ENCODE measurements at regions not wholly inside any gene's neighbourhood (a gene's known extent, or its start where the extent isn't known, plus 50 kb on each side); places are given as distances from the start of the nearest gene placed in this dataset.
A peak's percentile ranks its signal among the peaks of the same experiment; 100 is the strongest.

GRCh38 chr12:124451016-124451415, 116.4 kb downstream of the NCOR2 start:
- no peak for DNase-seq (ENCODE audit: insufficient read length, low spot score)
- no peak for FAIRE-seq
- TF ChIP-seq POLR2A (IDR thresholded peaks at IDR 0.05; ENCODE audit: low read depth, low read length), result no peak

DNA sequence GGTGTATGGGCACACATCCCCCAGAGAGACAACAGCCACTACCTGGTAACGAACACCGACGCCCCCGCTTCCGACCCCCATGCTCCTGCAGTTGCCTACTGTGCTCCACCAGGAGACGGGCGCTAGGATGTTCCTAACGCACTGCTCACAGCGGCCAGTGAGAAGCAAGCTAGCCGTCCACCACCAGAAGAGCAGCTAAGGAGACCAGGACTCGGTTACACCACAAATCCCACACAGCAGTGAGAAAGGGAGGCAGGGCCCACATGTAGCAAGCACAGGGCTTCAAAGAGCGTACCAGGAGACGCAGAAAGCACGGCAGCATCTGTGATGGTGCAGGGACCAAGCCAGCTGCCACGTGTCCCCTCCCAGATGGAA, 117.0 kb downstream of the NCOR2 start:
- no peak for TF ChIP-seq POLR2A (IDR thresholded peaks at IDR 0.05; ENCODE audit: low read depth, low read length)
- FAIRE-seq (no peak), DNase-seq (ENCODE audit: insufficient read length, low spot score) (no peak)

DNA sequence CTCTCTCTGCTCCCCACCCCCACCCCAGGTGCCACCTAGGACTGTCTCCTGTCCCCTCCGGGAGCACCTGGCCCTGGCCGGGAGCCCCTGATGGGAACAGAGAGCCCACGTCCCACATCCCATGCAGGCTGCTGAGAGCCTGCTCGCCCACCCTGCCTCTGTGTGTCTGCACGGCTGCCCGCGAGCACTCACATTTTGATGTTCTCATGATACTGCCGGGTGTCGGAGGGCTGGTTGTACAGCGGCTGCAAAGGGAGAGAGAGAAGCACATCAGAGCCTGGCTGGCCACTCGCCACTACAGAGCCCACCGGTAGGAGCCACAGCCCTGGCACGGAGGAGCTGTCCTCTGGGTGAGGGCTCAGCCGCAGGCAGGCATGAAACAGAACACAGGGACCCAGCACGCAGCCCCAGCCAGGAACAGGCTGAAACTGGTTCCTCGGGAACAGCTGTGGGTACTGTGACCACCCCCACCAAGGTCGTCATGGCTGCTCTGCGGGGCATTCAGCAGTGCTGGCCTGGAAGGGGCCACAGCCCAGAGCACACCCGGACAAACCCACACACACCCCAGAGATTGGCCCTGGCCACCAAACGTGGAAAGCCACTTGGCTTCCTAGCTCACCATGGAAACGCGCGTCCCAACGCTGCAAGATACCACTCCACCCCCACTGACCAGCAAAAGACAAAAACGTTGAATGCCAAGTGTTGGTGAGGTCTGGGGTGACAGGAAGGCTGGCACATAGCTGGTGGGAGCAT, 117.6 kb downstream of the NCOR2 start:
- no peak for TF ChIP-seq POLR2A (IDR thresholded peaks at IDR 0.05; ENCODE audit: low read depth, low read length)
- no peak for FAIRE-seq

DNA sequence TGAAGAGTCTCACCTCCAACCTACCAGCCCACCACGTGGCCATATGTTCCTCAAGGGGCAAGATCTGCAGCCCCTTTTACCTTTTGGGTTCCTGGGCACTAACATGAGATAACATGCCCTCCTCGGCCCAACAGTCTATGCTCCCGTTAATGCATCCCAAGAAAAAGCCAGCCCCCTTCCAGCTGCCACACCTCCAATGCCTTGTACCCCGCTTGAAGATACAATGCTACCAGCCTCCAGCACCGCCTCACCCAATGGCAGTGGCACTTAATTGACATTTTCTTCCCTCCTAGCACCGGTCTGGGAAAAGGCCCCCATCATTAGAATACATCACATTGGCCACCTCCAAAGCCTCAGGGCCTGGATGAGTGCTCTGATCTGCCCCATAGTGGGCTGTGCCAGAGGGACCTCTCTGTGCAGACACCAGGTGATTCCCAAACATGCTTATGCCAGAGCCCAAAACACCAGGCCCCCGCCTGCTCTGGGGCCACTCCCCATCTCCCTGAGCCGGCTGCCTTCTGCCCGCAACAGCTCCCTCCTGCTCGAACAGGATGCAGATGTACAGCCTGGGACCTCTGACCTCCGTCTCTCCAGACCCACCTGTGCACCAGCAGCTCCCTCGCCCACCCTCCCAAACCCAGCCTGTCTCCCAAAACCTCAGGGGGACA, 118.3 kb downstream of the NCOR2 start:
- FAIRE-seq (no peak), DNase-seq (ENCODE audit: insufficient read length, low spot score) (no peak)
- TF ChIP-seq POLR2A (IDR thresholded peaks at IDR 0.05; ENCODE audit: low read depth, low read length), result no peak

More for the DNA sequence above, 117.6 kb downstream of the NCOR2 start:
- no peak for DNase-seq (ENCODE audit: insufficient read length, low spot score)

DNA sequence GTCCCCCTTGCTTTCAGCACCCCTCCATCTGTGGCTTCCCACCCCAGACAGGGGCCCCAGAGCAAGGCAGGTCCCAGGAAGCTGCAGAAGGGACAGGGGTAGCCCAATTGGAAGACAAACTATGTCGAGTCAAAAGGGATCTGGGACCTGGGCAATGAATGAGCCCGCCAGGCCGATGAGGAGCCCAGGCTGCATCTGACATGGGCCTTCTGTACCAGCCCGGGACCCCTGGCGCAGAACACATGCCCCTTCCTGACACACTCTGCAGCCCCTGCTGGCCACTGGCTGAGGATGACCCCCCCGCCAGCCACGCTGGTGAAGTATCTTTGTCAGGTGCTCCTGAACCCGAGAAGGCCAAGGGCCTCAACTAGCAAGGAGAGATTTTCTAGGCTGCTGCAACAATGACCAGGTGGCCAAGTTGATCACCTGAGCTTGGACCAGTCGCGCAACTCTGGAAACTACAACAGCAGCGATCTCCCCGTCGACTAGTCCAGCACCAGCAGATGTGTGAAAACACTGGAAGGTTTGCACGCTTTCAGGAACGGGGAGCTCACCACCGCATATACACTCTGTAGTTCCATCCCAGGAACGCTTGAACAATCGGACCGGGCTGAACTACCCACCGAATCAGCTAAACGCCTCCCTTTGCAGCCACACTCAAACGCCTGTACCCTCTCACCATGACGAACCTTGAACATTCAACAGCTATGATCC, 119.0 kb downstream of the NCOR2 start:
- TF ChIP-seq POLR2A (IDR thresholded peaks at IDR 0.05; ENCODE audit: low read depth, low read length), result no peak
- FAIRE-seq, result no peak
- DNase-seq (ENCODE audit: insufficient read length, low spot score), result no peak

GRCh38 chr12:124446364-124446763, 121.0 kb downstream of the NCOR2 start:
- DNase-seq (ENCODE audit: insufficient read length, low spot score) (no peak), FAIRE-seq (no peak)
- TF ChIP-seq POLR2A (IDR thresholded peaks at IDR 0.05; ENCODE audit: low read depth, low read length), result no peak

DNA sequence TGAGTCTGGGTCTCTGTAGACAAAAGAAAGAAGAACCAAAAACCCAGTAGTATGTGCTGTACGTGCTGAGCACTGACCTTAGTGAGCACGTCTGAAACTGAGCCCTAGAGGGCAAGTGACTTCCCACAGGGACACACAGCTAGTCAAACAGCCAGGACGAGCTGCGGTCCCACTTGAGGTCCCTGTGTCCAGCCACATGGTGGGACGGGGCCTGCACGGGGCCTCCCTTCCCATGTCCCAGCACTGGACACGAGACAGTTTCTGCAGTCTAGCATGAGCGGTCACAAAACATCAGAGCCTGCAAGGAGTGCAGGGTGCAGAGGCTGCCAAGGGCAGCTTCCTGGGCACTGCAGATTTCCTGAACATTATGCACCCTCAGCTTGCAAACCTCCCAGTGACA, 121.6 kb downstream of the NCOR2 start:
- no peak for TF ChIP-seq POLR2A (IDR thresholded peaks at IDR 0.05; ENCODE audit: low read depth, low read length)
- FAIRE-seq (no peak), DNase-seq (ENCODE audit: insufficient read length, low spot score) (no peak)

- FAIRE-seq (no peak), DNase-seq (ENCODE audit: insufficient read length, low spot score) (no peak)
- TF ChIP-seq POLR2A (IDR thresholded peaks at IDR 0.05; ENCODE audit: low read depth, low read length), result no peak
Observed at GRCh38 chr12:124445121-124445718, 122.2 kb downstream of the NCOR2 start.

- DNase-seq (ENCODE audit: insufficient read length, low spot score), result no peak
- no peak for FAIRE-seq
- no peak for TF ChIP-seq POLR2A (IDR thresholded peaks at IDR 0.05; ENCODE audit: low read depth, low read length)
Observed at GRCh38 chr12:124443931-124444712, 123.3 kb downstream of the NCOR2 start.

GRCh38 chr12:124442772-124443445, 124.5 kb downstream of the NCOR2 start:
- TF ChIP-seq POLR2A (IDR thresholded peaks at IDR 0.05; ENCODE audit: low read depth, low read length), result no peak
- DNase-seq (ENCODE audit: insufficient read length, low spot score), result no peak
- FAIRE-seq, result no peak

DNA sequence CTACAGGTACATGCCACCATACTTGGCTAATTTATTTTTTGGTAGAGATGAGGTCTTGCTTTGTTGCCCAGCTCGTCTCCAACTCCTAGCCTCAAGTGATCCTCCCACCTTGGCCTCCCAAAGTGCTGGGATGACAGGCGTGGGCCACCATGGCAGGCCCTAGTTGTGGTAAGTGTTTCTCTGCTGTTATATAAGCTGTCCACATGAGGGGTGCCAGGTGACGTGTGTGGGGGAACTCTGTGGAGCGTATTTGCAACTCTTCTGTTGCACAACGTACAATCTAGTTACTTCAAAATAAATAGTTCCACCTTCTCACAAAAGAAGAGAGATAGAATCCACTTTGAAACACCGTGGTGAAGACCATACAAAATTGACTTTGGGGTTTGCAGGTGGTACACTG, 125.1 kb downstream of the NCOR2 start:
- no peak for DNase-seq (ENCODE audit: insufficient read length, low spot score)
- TF ChIP-seq POLR2A (IDR thresholded peaks at IDR 0.05; ENCODE audit: low read depth, low read length), result no peak
- FAIRE-seq, result no peak

DNA sequence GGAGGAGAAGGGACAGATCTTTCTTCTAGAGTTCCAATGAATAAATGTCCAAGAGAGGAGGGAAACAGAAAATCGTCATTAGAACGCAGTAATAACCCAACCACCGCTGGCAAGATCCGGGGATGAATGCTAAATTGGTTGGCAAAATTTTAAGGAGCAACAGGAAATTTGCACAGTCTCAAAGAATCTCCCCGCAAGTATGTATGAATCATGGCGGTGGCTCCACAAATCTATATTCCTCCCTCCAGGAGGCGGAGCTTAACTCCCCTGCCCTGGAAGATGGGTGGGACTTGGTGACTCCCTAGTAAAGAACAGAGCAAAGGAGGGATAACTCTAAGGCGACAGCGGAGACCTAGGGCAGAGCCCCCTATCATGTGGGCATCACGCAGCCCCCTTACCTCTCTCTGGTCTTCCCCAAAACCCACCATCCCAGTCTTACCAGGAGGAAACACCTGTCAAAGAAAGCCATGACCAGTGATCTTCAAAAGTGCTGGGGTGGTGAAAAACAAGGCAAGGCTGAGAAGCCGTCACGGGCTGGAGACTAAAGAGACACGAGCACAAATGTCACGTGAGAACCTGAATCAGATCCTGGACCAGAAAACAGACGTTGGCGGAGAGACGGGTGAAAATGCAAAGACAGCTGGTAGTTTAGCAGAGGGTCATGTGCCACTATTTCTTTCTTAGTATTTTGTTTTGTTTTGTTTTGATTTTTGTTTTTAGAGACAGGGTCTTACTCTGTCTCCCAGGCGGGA, 125.8 kb downstream of the NCOR2 start:
- no peak for TF ChIP-seq POLR2A (IDR thresholded peaks at IDR 0.05; ENCODE audit: low read depth, low read length)
- FAIRE-seq (peak; percentile 64), DNase-seq (ENCODE audit: insufficient read length, low spot score) (peak; percentile 96)
